ENCODE measurements at regions not wholly inside any gene's neighbourhood (a gene's known extent, or its start where the extent isn't known, plus 50 kb on each side); places are given as distances from the start of the nearest gene placed in this dataset.

- ATAC-seq (no peak), DNase-seq (ENCODE audit: low read depth, low spot score) (no peak), FAIRE-seq (no peak)
- Histone ChIP-seq H3K27me3 (replicated peaks in 1 of 2; ENCODE audit: control insufficient read depth in 2 of 2, insufficient read depth in 2 of 2, low read length in 1 of 2) (no peaks in the 10 kb centered on the region), H3K4me1 (ENCODE audit: control insufficient read depth, insufficient read depth, low read length) (no peaks in the 10 kb centered on the region), H3K27ac (ENCODE audit: control insufficient read depth, insufficient read depth) (no peak overlapping the region), H3K4me2 (ENCODE audit: control insufficient read depth, insufficient read depth) (no peak overlapping the region), H3K36me3 (ENCODE audit: control insufficient read depth in 2 of 2, insufficient read depth in 2 of 2, low read length in 1 of 2) (no peaks in the 10 kb centered on the region), H3K9me3 (replicated peaks; ENCODE audit: control insufficient read depth, insufficient read depth, low read length) (peaks cover 2% of the 10 kb centered on the region; the same call in 2 of the 3 replicates), H2AFZ (ENCODE audit: control insufficient read depth, low read depth, low read length) (no peak overlapping the region), H3K79me2 (ENCODE audit: control insufficient read depth, insufficient read depth, low read length) (no peaks in the 10 kb centered on the region), H4K20me1 (ENCODE audit: control insufficient read depth, insufficient read depth) (no peaks in the 10 kb centered on the region; the same call in 1 of the 2 replicates), H3K4me3 (no peak overlapping the region), H3K9ac (ENCODE audit: control insufficient read depth, insufficient read depth, low read length) (no peak overlapping the region)
- BruUV-seq (replicated peaks): no TSS peak
- TF ChIP-seq CREB1 (IDR thresholded peaks at IDR 0.05; ENCODE audit: low read depth): no peak
- TF ChIP-seq TARDBP (IDR thresholded peaks at IDR 0.05; ENCODE audit: borderline replicate concordance): no peak
- TF ChIP-seq RAD21 (IDR thresholded peaks at IDR 0.05; ENCODE audit: insufficient read depth, low read depth, low read length): 0 out of 2 replicates have a peak, but pooled peaks have one; percentile 10
- TF ChIP-seq EED (IDR thresholded peaks at IDR 0.05; ENCODE audit: low read depth): no peak
- intact Hi-C loops (cut with micrococcal nuclease; ENCODE audit: unreplicated experiment): no loop called here
- SMC1A ChIA-PET (ENCODE audit: uncharacterized antibody, unreplicated experiment): interaction anchor here (2.2 kb wide), 1 partner anchor 17 kb away, joined by 5 read pairs; no protein-coding TSS in a partner anchor
- in situ Hi-C loops (cut with MboI): no loop called here
- WGBS (ENCODE audit: insufficient coverage, insufficient replicate concordance, low lambda C conversion rate, missing lambda C conversion rate): 57% methylated on average over 1 of the region's 1 CpG
- RAD21 ChIA-PET (ENCODE audit: unreplicated experiment): no interaction called here
- POLR2A ChIA-PET: no interaction called here
- CTCF ChIA-PET: interaction anchor here (0.7 to 2.3 kb wide), 3 partner anchors 13 to 396 kb away, joined by 3 to 8 read pairs (median 5); no protein-coding TSS in a partner anchor
Observed at GRCh38 chr3:43838877-43839276, 148.1 kb downstream of the ABHD5 start.

GRCh38 chr3:43843386-43843785, 152.6 kb downstream of the ABHD5 start:
- no peak overlapping the region for H3K4me3 ChIP-seq
- no TSS peak for BruUV-seq (replicated peaks)
- no peak overlapping the region for H2AFZ ChIP-seq (ENCODE audit: control insufficient read depth, low read depth, low read length)
- no peak overlapping the region for H3K4me2 ChIP-seq (ENCODE audit: control insufficient read depth, insufficient read depth)
- no peak for TF ChIP-seq SUPT20H (IDR thresholded peaks at IDR 0.05; ENCODE audit: borderline replicate concordance, control insufficient read depth, low read depth, low read length)
- TF ChIP-seq NFXL1 (IDR thresholded peaks at IDR 0.05; ENCODE audit: borderline replicate concordance): no peak
- no peak for TF ChIP-seq SKIL (IDR thresholded peaks at IDR 0.05; ENCODE audit: low read depth, poor library complexity, severe bottlenecking)
- TF ChIP-seq RUNX3 (IDR thresholded peaks at IDR 0.05; ENCODE audit: low read length): no peak
- no peak for TF ChIP-seq ESRRA (IDR thresholded peaks at IDR 0.05; ENCODE audit: low read length)
- TF ChIP-seq PBX3 (IDR thresholded peaks at IDR 0.05; ENCODE audit: insufficient replicate concordance, low read depth, low read length): no peak
- TF ChIP-seq MTA2 (IDR thresholded peaks at IDR 0.05; ENCODE audit: low read depth): no peak
- TF ChIP-seq ZNF384 (IDR thresholded peaks at IDR 0.05; ENCODE audit: borderline replicate concordance, low read depth, low read length): no peak
- TF ChIP-seq RAD21 (IDR thresholded peaks at IDR 0.05; ENCODE audit: insufficient read depth, low read depth, low read length): no peak
- no peak for TF ChIP-seq CBX3 (IDR thresholded peaks at IDR 0.05; ENCODE audit: borderline replicate concordance, low read depth)
- WGBS (ENCODE audit: insufficient coverage, insufficient replicate concordance, low lambda C conversion rate, missing lambda C conversion rate): 8% methylated on average over 4 of the region's 4 CpGs
- H3K36me3 ChIP-seq (ENCODE audit: control insufficient read depth in 2 of 2, insufficient read depth in 2 of 2, low read length in 1 of 2): no peaks in the 10 kb centered on the region
- SMC1A ChIA-PET (ENCODE audit: uncharacterized antibody, unreplicated experiment): interaction anchor here (2.7 kb wide), 1 partner anchor 12 kb away, joined by 10 read pairs; no protein-coding TSS in a partner anchor
- no peaks in the 10 kb centered on the region; the same call in 2 of the 3 replicates for H3K9me3 ChIP-seq (replicated peaks; ENCODE audit: control insufficient read depth, insufficient read depth, low read length)
- no peak for DNase-seq (ENCODE audit: low read depth, low spot score)
- H4K20me1 ChIP-seq (ENCODE audit: control insufficient read depth, insufficient read depth): no peaks in the 10 kb centered on the region; the same call in 1 of the 2 replicates
- no peak for ATAC-seq
- H3K27ac ChIP-seq (ENCODE audit: control insufficient read depth, insufficient read depth): no peak overlapping the region
- CTCF ChIA-PET: interaction anchor here (1.4 to 2.5 kb wide), 2 partner anchors 12 kb away, joined by 4 to 9 read pairs; no protein-coding TSS in a partner anchor
- no peak overlapping the region for H3K9ac ChIP-seq (ENCODE audit: control insufficient read depth, insufficient read depth, low read length)
- H3K27me3 ChIP-seq (replicated peaks in 1 of 2; ENCODE audit: control insufficient read depth in 2 of 2, insufficient read depth in 2 of 2, low read length in 1 of 2): no peaks in the 10 kb centered on the region
- POLR2A ChIA-PET: no interaction called here
- intact Hi-C loops (cut with micrococcal nuclease; ENCODE audit: unreplicated experiment) (no loop called here), in situ Hi-C loops (cut with MboI) (no loop called here)
- H3K4me1 ChIP-seq (ENCODE audit: control insufficient read depth, insufficient read depth, low read length): no peaks in the 10 kb centered on the region
- H3K79me2 ChIP-seq (ENCODE audit: control insufficient read depth, insufficient read depth, low read length): no peaks in the 10 kb centered on the region
- RAD21 ChIA-PET (ENCODE audit: unreplicated experiment): no interaction called here
- no peak for FAIRE-seq
